ENCODE measurements at regions not wholly inside any gene's neighbourhood (a gene's known extent, or its start where the extent isn't known, plus 50 kb on each side); places are given as distances from the start of the nearest gene placed in this dataset.

DNA sequence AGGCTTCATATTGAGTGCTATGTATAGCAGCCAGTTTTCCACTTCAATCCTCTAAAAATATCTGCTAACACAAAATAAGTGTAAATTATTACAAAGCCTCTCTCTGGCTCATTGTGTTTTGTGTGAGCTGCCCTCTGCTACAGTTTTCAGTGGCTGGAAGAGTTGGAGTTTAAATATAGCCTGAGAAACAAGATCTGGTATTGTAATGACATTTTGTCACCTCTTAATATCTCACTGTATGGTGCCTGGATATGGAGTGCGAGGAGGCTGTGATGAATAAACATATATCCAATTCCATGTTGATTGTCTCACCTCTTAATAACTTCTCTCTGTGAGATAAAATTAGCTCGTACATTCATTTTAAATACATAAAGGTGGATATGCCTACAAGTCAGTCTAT, 269.7 kb downstream of the FLRT2 start:
- intact Hi-C loops (cut with DNase I), result no loop called here
- Histone ChIP-seq H3K27me3 (no peaks in the 10 kb centered on the region), H3K9me3 (no peaks in the 10 kb centered on the region), H3K4me3 (no peak overlapping the region), H3K36me3 (replicated peaks in 1 of 2; ENCODE audit: insufficient read depth in 1 of 2, low read depth in 2 of 2) (no peaks in the 10 kb centered on the region), H3K27ac (no peak overlapping the region), H3K4me1 (no peaks in the 10 kb centered on the region)
- 75 to 82% methylated on average over 2 of the region's 2 CpGs for WGBS, 2 donors
- TF ChIP-seq POLR2A (IDR thresholded peaks at IDR 0.05), result no peak
- TF ChIP-seq, protein P1, sequence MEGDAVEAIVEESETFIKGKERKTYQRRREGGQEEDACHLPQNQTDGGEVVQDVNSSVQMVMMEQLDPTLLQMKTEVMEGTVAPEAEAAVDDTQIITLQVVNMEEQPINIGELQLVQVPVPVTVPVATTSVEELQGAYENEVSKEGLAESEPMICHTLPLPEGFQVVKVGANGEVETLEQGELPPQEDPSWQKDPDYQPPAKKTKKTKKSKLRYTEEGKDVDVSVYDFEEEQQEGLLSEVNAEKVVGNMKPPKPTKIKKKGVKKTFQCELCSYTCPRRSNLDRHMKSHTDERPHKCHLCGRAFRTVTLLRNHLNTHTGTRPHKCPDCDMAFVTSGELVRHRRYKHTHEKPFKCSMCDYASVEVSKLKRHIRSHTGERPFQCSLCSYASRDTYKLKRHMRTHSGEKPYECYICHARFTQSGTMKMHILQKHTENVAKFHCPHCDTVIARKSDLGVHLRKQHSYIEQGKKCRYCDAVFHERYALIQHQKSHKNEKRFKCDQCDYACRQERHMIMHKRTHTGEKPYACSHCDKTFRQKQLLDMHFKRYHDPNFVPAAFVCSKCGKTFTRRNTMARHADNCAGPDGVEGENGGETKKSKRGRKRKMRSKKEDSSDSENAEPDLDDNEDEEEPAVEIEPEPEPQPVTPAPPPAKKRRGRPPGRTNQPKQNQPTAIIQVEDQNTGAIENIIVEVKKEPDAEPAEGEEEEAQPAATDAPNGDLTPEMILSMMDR (IDR thresholded peaks at IDR 0.05), result no peak
- ATAC-seq (no peak), DNase-seq (no peak)

DNA sequence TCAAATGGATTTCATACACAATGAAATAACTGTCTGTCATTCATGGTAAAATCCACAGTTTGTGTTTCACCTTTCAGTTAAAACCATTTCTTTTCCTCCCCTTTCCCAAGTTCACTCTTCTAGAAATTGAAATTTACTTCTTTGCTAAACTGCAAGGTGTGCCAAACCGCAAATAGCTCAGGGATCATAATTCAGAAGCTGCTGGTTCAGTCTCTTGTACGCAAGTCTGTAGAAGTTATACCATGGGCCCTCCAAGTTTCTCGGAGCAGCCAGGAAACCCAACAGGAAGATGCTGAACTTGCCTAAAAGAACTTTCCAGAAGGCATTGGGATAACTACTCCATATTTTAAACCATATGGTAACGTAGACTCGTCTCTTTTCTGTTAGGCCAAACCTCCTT, 268.9 kb downstream of the FLRT2 start:
- TF ChIP-seq POLR2A (IDR thresholded peaks at IDR 0.05), result no peak
- TF ChIP-seq, protein P1 (IDR thresholded peaks at IDR 0.05), result no peak
- no peaks in the 10 kb centered on the region for H3K36me3 ChIP-seq (replicated peaks in 1 of 2; ENCODE audit: insufficient read depth in 1 of 2, low read depth in 2 of 2)
- 70 to 77% methylated on average over 5 of the region's 5 CpGs for WGBS, 2 donors
- no peaks in the 10 kb centered on the region for H3K27me3 ChIP-seq
- no peak overlapping the region for H3K27ac ChIP-seq
- H3K9me3 ChIP-seq, result no peaks in the 10 kb centered on the region
- intact Hi-C loops (cut with DNase I), result no loop called here
- no peak for ATAC-seq
- no peaks in the 10 kb centered on the region for H3K4me1 ChIP-seq
- no peak for DNase-seq
- no peak overlapping the region for H3K4me3 ChIP-seq

DNA sequence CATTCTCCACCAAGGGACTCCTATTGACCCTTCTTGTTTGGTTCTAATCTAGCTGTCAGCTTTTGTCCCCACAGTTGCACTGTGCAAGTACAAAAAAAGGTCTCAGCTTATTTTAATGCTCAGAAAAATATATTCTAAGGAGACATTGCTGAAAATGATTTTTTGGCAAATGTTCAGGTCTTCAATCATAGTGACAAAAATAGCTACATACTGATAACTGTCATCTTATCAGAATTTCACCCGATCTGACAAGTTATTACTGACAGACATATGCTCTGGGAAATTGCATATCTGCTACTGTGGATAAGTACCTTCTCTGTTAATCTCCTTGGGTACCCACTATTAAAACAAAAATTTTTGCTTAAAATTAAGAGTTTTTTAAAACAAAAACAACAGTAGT, 263.6 kb downstream of the FLRT2 start:
- H3K27ac ChIP-seq, result no peak overlapping the region
- H3K36me3 ChIP-seq (replicated peaks in 1 of 2; ENCODE audit: insufficient read depth in 1 of 2, low read depth in 2 of 2), result no peaks in the 10 kb centered on the region
- H3K4me1 ChIP-seq, result no peaks in the 10 kb centered on the region
- no peaks in the 10 kb centered on the region for H3K27me3 ChIP-seq
- intact Hi-C loops (cut with DNase I), result no loop called here
- ATAC-seq (no peak), DNase-seq (no peak)
- WGBS, 2 donors, result 34 to 54% methylated on average over 1 of the region's 1 CpG
- no peaks in the 10 kb centered on the region for H3K9me3 ChIP-seq
- TF ChIP-seq POLR2A (IDR thresholded peaks at IDR 0.05), result no peak
- TF ChIP-seq, protein P1 (IDR thresholded peaks at IDR 0.05), result no peak
- H3K4me3 ChIP-seq, result no peak overlapping the region

DNA sequence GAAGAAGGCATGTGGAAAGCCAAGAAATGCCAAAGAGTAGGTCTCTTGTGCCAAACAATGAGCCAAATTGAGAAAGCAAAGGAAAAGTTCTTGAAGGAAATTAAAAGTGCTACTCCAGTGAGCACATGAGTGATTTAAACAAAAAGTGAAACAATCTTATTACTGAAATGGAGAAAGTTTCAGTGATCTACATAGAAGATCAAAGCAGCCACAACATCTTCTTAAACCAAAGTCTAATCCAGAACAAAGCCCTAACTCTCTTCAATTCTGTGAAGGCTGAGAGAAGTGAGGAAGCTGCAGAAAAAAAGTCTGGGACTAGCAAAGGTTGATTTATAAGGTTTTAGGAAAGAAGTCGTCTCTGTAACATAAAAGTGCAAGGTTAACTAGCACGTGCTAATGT, 259.6 kb downstream of the FLRT2 start:
- no peak for ATAC-seq
- no peak for DNase-seq
- no peaks in the 10 kb centered on the region for H3K36me3 ChIP-seq (replicated peaks in 1 of 2; ENCODE audit: insufficient read depth in 1 of 2, low read depth in 2 of 2)
- TF ChIP-seq POLR2A (IDR thresholded peaks at IDR 0.05), result no peak
- TF ChIP-seq, protein P1 (IDR thresholded peaks at IDR 0.05), result no peak
- intact Hi-C loops (cut with DNase I), result no loop called here
- no peaks in the 10 kb centered on the region for H3K4me1 ChIP-seq
- no peaks in the 10 kb centered on the region for H3K9me3 ChIP-seq
- no peaks in the 10 kb centered on the region for H3K27me3 ChIP-seq
- H3K4me3 ChIP-seq, result no peak overlapping the region
- no peak overlapping the region for H3K27ac ChIP-seq
- 75 to 88% methylated on average over 2 of the region's 2 CpGs for WGBS, 2 donors

DNA sequence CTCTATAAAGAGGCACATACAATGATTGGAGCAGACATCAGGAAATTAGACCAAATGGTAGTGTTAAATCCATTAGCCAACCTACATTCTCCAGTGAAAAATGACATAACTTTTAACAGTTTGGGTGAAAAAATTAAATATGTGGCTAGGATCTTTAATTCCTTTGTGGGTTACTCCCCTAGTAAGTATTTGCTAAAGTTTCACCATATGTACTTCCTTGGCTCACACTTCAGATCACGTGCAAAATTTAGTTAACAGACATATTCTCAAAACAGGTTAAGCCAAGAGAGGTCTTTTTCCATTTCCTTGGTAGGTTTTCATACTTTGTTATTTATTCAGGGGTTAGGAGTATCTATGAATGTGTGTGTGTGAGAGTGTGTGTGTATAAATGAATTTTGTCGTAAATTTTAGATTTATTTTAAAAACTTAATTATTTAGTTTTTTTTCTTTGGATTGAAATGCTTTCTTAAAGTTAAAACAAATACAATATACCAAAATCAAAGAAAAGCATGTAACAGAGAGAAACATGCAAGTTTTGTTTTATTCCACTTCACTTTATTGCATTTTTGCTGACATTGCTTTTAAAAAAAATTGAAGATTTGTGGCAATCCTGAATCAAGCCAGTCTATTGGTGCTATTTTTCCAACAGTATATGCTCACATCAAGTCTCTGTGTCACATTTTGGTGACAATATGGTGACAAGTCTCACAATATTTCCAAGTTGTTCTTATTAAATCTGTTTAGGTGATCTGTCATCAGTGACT, 258.7 kb downstream of the FLRT2 start:
- H3K4me1 ChIP-seq, result no peaks in the 10 kb centered on the region
- WGBS, 2 donors, result 73 to 86% methylated on average over 2 of the region's 2 CpGs
- intact Hi-C loops (cut with DNase I), result no loop called here
- H3K36me3 ChIP-seq (replicated peaks in 1 of 2; ENCODE audit: insufficient read depth in 1 of 2, low read depth in 2 of 2), result no peaks in the 10 kb centered on the region
- ATAC-seq, result no peak
- H3K27ac ChIP-seq, result no peak overlapping the region
- no peak overlapping the region for H3K4me3 ChIP-seq
- no peak for DNase-seq
- H3K9me3 ChIP-seq, result no peaks in the 10 kb centered on the region
- TF ChIP-seq, protein P1 (IDR thresholded peaks at IDR 0.05), result no peak
- TF ChIP-seq POLR2A (IDR thresholded peaks at IDR 0.05), result no peak
- H3K27me3 ChIP-seq, result no peaks in the 10 kb centered on the region

All from body of pancreas (tissue), 4 donors.